ENCODE measurements at regions not wholly inside any gene's neighbourhood (a gene's known extent, or its start where the extent isn't known, plus 50 kb on each side); places are given as distances from the start of the nearest gene placed in this dataset.

- no peak for DNase-seq (ENCODE audit: low read depth)
These were observed 504.6 kb downstream of the BRD1 start for GRCh38 chr22:49322861-49323622.

GRCh38 chr22:49322231-49322630 lies 505.4 kb downstream of the BRD1 start:
- TF ChIP-seq CTCF (conservative IDR thresholded peaks at IDR 0.05; ENCODE audit: low read depth, low read length), result no peak
- no peak for DNase-seq (ENCODE audit: low read depth)

More at GRCh38 chr22:49322861-49323622, 504.6 kb downstream of the BRD1 start:
- TF ChIP-seq CTCF (conservative IDR thresholded peaks at IDR 0.05; ENCODE audit: low read depth, low read length), result no peak
- no peak overlapping the region for H3K4me3 ChIP-seq (ENCODE audit: low read depth, low read length)

DNA sequence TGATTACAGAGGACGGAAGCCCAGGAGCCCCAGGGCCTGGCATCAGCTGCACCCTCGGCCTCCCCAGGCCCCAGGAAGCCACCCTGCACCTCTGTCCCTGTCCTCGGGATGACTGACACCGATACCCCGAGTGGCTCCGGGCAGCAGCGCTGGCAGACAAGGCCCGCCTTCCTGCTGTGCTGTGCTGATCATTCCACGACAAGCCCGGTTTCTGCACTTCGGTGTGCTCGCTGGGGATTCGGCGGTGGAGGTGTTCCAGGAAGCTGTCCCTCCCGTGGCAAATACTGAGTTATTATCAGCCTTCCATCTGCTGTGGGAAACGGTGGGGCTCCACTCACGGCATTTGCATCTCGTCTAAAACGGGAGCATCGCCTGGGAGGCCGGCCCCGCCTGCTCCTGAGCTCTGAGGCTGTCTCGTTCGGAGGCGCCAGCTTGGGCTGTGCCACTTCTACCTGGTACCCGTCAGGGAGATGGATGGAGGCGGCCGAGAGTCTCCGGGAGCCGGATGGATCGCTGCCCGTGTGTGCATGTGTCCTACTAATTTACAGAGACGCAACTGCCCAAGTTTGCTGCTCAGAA lies 506.1 kb downstream of the BRD1 start:
- no peak for DNase-seq (ENCODE audit: low read depth)
- H3K4me3 ChIP-seq (ENCODE audit: low read depth, low read length), result no peak overlapping the region
- no peak for TF ChIP-seq CTCF (conservative IDR thresholded peaks at IDR 0.05; ENCODE audit: low read depth, low read length)

More at GRCh38 chr22:49322231-49322630, 505.4 kb downstream of the BRD1 start:
- no peak overlapping the region for H3K4me3 ChIP-seq (ENCODE audit: low read depth, low read length)

- no peak for TF ChIP-seq CTCF (conservative IDR thresholded peaks at IDR 0.05; ENCODE audit: low read depth, low read length)
- no peak overlapping the region for H3K4me3 ChIP-seq (ENCODE audit: low read depth, low read length)
- DNase-seq (ENCODE audit: low read depth), result no peak
These were observed 506.8 kb downstream of the BRD1 start for GRCh38 chr22:49320714-49321476.

GRCh38 chr22:49317369-49317768 lies 510.3 kb downstream of the BRD1 start:
- no peak for DNase-seq (ENCODE audit: low read depth)
- no peak overlapping the region for H3K4me3 ChIP-seq (ENCODE audit: low read depth, low read length)
- no peak for TF ChIP-seq CTCF (conservative IDR thresholded peaks at IDR 0.05; ENCODE audit: low read depth, low read length)

GRCh38 chr22:49312601-49313000 lies 515.1 kb downstream of the BRD1 start:
- H3K4me3 ChIP-seq (ENCODE audit: low read depth, low read length), result no peak overlapping the region
- no peak for TF ChIP-seq CTCF (conservative IDR thresholded peaks at IDR 0.05; ENCODE audit: low read depth, low read length)
- DNase-seq (ENCODE audit: low read depth), result no peak
